Astrocyte (in vitro differentiated cells and primary cell): ENCODE measurements at regions not wholly inside any gene's neighbourhood (a gene's known extent, or its start where the extent isn't known, plus 50 kb on each side); places are given as distances from the start of the nearest gene placed in this dataset.

Experiments
- DNase-seq: peaks from one replicate; pipeline ENCODE4 v3.0.0-alpha.2; 2010; ENCODE audit warnings: low read depth
- FAIRE-seq: peaks from 2 replicates; lab custom pipeline; 2011; peaks lifted over from hg19 to GRCh38; lab: Jason Lieb, UNC
- H2AFZ ChIP-seq: 2 replicates; pipeline ENCODE4 v1.6.0; 2012; ENCODE audit warnings: low read depth, low read length, inconsistent platforms
- H3K27ac ChIP-seq: 2 replicates; pipeline ENCODE4 v1.5.1; 2011; ENCODE audit warnings: low read depth, low read length, inconsistent platforms
- H3K27me3 ChIP-seq: 2 replicates; pipeline ENCODE4 v1.6.0; 2011; ENCODE audit warnings: low read length, inconsistent platforms; ENCODE audit not compliant: insufficient read depth
- H3K36me3 ChIP-seq: 2 replicates; pipeline ENCODE4 v1.5.1; 2011; ENCODE audit warnings: low read length, inconsistent platforms; ENCODE audit not compliant: insufficient read depth
- H3K4me1 ChIP-seq: 2 replicates; pipeline ENCODE4 v1.5.1; 2011; ENCODE audit warnings: low read length, inconsistent platforms; ENCODE audit not compliant: insufficient read depth
- H3K4me2 ChIP-seq: 2 replicates; pipeline ENCODE4 v1.6.0; 2012; ENCODE audit warnings: low read length, inconsistent platforms
- H3K4me3 ChIP-seq: 2 replicates; pipeline ENCODE4 v1.5.1; 2011; ENCODE audit warnings: low read depth, mild to moderate bottlenecking, low read length, inconsistent platforms; ENCODE audit not compliant: insufficient read depth
- H3K79me2 ChIP-seq: 2 replicates; pipeline ENCODE4 v1.6.0; 2012; ENCODE audit warnings: mild to moderate bottlenecking, low read length, inconsistent platforms; ENCODE audit not compliant: insufficient read depth
- H3K9ac ChIP-seq: 2 replicates; pipeline ENCODE4 v1.6.0; 2012; ENCODE audit warnings: mild to moderate bottlenecking, low read length, inconsistent platforms
- H3K9me3 ChIP-seq: 2 replicates; pipeline ENCODE4 v1.5.1; 2012; ENCODE audit warnings: low read depth, mild to moderate bottlenecking, low read length, inconsistent platforms; ENCODE audit not compliant: insufficient read depth
- H4K20me1 ChIP-seq: 2 replicates; pipeline ENCODE4 v1.6.0; 2012; ENCODE audit warnings: low read length, inconsistent platforms; ENCODE audit not compliant: insufficient read depth
- H3K27ac Mint-ChIP-seq: one replicate; pipeline ENCODE4 v1.8.0; 2021; ENCODE audit warnings: mild to moderate bottlenecking, mixed read lengths; ENCODE audit not compliant: unreplicated experiment
- H3K27me3 Mint-ChIP-seq: one replicate; pipeline ENCODE4 v1.8.0; 2021; ENCODE audit warnings: low read depth, mixed read lengths; ENCODE audit not compliant: unreplicated experiment
- H3K36me3 Mint-ChIP-seq: one replicate; pipeline ENCODE4 v1.8.0; 2021; ENCODE audit warnings: low read depth, mixed read lengths; ENCODE audit not compliant: unreplicated experiment
- H3K4me1 Mint-ChIP-seq: one replicate; pipeline ENCODE4 v1.8.0; 2021; ENCODE audit warnings: low read depth, mixed read lengths; ENCODE audit not compliant: unreplicated experiment
- H3K4me3 Mint-ChIP-seq: one replicate; pipeline ENCODE4 v1.8.0; 2021; ENCODE audit warnings: mild to moderate bottlenecking, moderate library complexity, mixed read lengths; ENCODE audit not compliant: unreplicated experiment
- H3K9me3 Mint-ChIP-seq: one replicate; pipeline ENCODE4 v1.8.0; 2021; ENCODE audit warnings: mild to moderate bottlenecking, mixed read lengths; ENCODE audit not compliant: unreplicated experiment
- CTCF ChIP-seq: IDR thresholded peaks from 2 replicates; pipeline ENCODE4 v1.5.1; 2011; ENCODE audit warnings: low read depth, mild to moderate bottlenecking, inconsistent platforms, low read length, moderate library complexity; ENCODE audit not compliant: insufficient read depth
- EZH2 ChIP-seq: IDR thresholded peaks from 2 replicates; pipeline ENCODE4 v1.6.1; 2012; ENCODE audit warnings: mild to moderate bottlenecking, low read length, inconsistent platforms; ENCODE audit not compliant: insufficient read depth

- Histone ChIP-seq H3K9me3 (no peaks in the 10 kb centered on the region), H3K36me3 (no peaks in the 10 kb centered on the region), H3K4me2 (no peak overlapping the region), H3K4me1 (no peaks in the 10 kb centered on the region), H3K9ac (no peak overlapping the region), H3K27ac (no peak overlapping the region), H2AFZ (no peak overlapping the region), H3K27me3 (no peaks in the 10 kb centered on the region), H3K79me2 (no peaks in the 10 kb centered on the region), H4K20me1 (no peaks in the 10 kb centered on the region), H3K4me3 (no peak overlapping the region)
- Mint-ChIP-seq H3K27me3 (no peaks in the 10 kb centered on the region), H3K9me3 (no peaks in the 10 kb centered on the region), H3K27ac (no peak overlapping the region), H3K36me3 (no peaks in the 10 kb centered on the region), H3K4me1 (no peaks in the 10 kb centered on the region), H3K4me3 (no peak overlapping the region)
- DNase-seq, result no peak
- no peak for FAIRE-seq
- TF ChIP-seq EZH2, result no peak
- TF ChIP-seq CTCF, result no peak
These were observed 442.6 kb upstream of the THRB start for GRCh38 chr3:24937228-24937627.

GRCh38 chr3:24937780-24938179 lies 443.1 kb upstream of the THRB start:
- no peaks in the 10 kb centered on the region for H3K36me3 ChIP-seq

More at GRCh38 chr3:24937780-24938179, 443.1 kb upstream of the THRB start:
- no peak for FAIRE-seq
- Histone ChIP-seq H3K27me3 (no peaks in the 10 kb centered on the region), H3K4me1 (no peaks in the 10 kb centered on the region), H3K4me3 (no peak overlapping the region), H3K4me2 (no peak overlapping the region), H3K27ac (no peak overlapping the region), H3K9me3 (no peaks in the 10 kb centered on the region), H2AFZ (no peak overlapping the region), H3K79me2 (no peaks in the 10 kb centered on the region), H4K20me1 (no peaks in the 10 kb centered on the region), H3K9ac (no peak overlapping the region)
- H3K4me1 Mint-ChIP-seq, result no peaks in the 10 kb centered on the region
- H3K4me3 Mint-ChIP-seq, result no peak overlapping the region
- no peak for DNase-seq
- TF ChIP-seq EZH2 (no peak), CTCF (no peak)
- no peaks in the 10 kb centered on the region for H3K9me3 Mint-ChIP-seq
- H3K27me3 Mint-ChIP-seq, result no peaks in the 10 kb centered on the region
- H3K36me3 Mint-ChIP-seq, result no peaks in the 10 kb centered on the region
- H3K27ac Mint-ChIP-seq, result no peak overlapping the region
